ENCODE measurements at regions not wholly inside any gene's neighbourhood (a gene's known extent, or its start where the extent isn't known, plus 50 kb on each side); places are given as distances from the start of the nearest gene placed in this dataset.
"Not testable (repeated sequence)": the region's sequence is repeated elsewhere in the genome, so short reads cannot be mapped to it uniquely, and the experiment has no call there.

DNA sequence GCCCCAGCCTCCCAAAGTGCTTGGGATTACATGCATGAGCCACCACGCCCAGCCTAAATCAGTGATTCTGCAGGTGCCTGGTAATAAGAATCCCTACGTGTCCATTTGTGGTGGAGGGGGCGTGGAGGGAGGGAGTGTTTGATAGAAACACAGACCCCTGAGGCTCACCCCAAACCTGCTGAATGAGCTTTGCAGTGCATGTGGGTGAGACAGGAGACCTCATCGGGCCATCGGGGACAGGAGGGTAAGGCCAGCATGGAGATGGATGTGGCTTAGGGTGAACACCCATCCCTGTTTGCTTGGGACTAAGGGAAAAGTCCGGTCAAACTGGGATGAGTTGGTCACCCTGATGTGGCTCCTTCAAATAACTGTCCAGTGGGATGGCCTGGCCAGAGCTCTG, 71.3 kb upstream of the ALX4 start:
- DNase-seq (ENCODE audit: low read depth, low spot score), result no peak
- H3K4me3 ChIP-seq, result no peak overlapping the region
- H3K9me3 ChIP-seq (ENCODE audit: low read depth, low read length), result no peaks in the 10 kb centered on the region
- no peaks in the 10 kb centered on the region for H3K36me3 ChIP-seq (ENCODE audit: insufficient read depth, low read length)
- H3K9ac ChIP-seq (ENCODE audit: insufficient read length), result no peak overlapping the region
- no peak for TF ChIP-seq POLR2AphosphoS5 (IDR thresholded peaks at IDR 0.05; ENCODE audit: borderline replicate concordance, low read depth, low read length)
- no peak for TF ChIP-seq EZH2 (IDR thresholded peaks at IDR 0.05)
- TF ChIP-seq FOXP2 (optimal IDR thresholded peaks at IDR 0.05; ENCODE audit: control extremely low read depth, extremely low read length, insufficient read depth), result no peak
- no peak overlapping the region for H3K27ac ChIP-seq

DNA sequence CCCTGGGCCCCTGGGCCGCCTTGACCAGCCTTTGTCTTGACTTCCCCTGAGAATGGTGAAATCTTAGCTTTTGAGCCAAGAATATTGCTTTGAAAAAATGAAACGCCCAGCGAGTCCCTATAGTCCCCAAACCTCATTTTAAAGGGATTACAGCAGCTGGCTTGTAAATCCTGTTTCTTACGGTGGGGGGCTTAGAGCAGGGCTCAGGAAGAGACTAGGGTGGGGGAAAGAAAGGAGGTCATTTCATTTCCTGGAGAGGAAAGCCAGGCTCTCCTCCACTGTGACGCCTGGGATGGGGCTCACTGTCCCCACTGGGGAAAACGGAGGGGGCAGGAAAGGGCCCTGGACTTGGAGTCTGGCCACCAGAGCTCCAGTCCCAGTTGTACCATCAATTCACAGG, 72.2 kb upstream of the ALX4 start:
- Histone ChIP-seq H3K36me3 (ENCODE audit: insufficient read depth, low read length) (no peaks in the 10 kb centered on the region), H3K4me3 (no peak overlapping the region), H3K9me3 (ENCODE audit: low read depth, low read length) (no peaks in the 10 kb centered on the region), H3K27ac (no peak overlapping the region), H3K9ac (ENCODE audit: insufficient read length) (no peak overlapping the region)
- DNase-seq (ENCODE audit: low read depth, low spot score), result no peak
- TF ChIP-seq POLR2AphosphoS5 (IDR thresholded peaks at IDR 0.05; ENCODE audit: borderline replicate concordance, low read depth, low read length) (no peak), FOXP2 (optimal IDR thresholded peaks at IDR 0.05; ENCODE audit: control extremely low read depth, extremely low read length, insufficient read depth) (no peak), EZH2 (IDR thresholded peaks at IDR 0.05) (no peak)

DNA sequence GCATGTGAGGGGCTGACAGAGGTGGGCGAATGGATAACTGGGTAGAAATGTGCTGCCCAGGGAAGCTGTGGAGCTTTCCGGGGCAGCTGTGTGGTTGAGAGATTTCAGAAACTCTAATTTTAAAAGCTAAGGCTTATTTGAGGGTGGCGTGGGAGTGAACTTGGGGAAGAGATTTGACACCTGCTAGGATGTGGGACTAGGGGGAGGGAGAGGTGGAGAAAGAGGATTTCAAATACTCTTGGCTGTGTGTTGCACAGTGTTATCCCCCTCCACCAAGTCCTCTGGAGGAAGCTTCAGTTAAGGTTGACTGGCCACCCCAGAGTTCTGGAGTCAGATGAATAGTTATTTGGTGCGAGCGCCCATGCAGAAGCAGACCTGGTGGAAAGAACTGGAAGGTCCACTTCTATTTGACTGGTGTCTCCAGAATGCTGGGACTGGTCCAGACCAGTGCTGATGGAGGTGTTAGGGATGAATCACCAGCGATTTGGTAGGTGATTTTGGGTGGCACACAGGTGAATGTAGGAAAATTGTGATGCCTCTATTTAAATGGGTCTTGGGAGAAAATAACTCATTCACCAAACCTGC, 72.8 kb upstream of the ALX4 start:
- no peak overlapping the region for H3K9ac ChIP-seq (ENCODE audit: insufficient read length)
- DNase-seq (ENCODE audit: low read depth, low spot score), result no peak
- H3K9me3 ChIP-seq (ENCODE audit: low read depth, low read length), result no peaks in the 10 kb centered on the region
- no peaks in the 10 kb centered on the region for H3K36me3 ChIP-seq (ENCODE audit: insufficient read depth, low read length)
- no peak overlapping the region for H3K27ac ChIP-seq
- TF ChIP-seq EZH2 (IDR thresholded peaks at IDR 0.05) (no peak), FOXP2 (optimal IDR thresholded peaks at IDR 0.05; ENCODE audit: control extremely low read depth, extremely low read length, insufficient read depth) (no peak), POLR2AphosphoS5 (IDR thresholded peaks at IDR 0.05; ENCODE audit: borderline replicate concordance, low read depth, low read length) (no peak)
- no peak overlapping the region for H3K4me3 ChIP-seq

DNA sequence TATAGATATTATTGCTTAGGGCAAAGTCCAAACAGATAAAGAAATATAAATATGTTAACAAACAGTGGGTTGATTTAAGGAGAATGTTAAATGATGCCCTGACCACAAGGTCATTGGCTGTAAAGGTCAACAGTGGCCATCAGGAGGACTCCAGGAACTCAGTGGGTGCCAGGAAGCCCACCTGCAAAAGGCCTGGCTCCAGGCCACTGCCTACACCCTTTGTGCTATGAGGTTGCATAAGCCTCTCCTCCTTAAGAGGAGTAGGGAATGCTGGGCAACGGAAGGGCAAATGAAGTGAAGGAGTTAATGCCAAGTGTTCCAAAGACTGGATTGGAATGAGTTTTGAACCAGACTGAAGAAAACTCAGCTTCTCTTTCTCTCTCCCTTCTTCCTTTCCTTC, 73.3 kb upstream of the ALX4 start:
- Histone ChIP-seq H3K4me3 (no peak overlapping the region), H3K36me3 (ENCODE audit: insufficient read depth, low read length) (no peaks in the 10 kb centered on the region), H3K9me3 (ENCODE audit: low read depth, low read length) (no peaks in the 10 kb centered on the region), H3K27ac (no peak overlapping the region), H3K9ac (ENCODE audit: insufficient read length) (no peak overlapping the region)
- no peak for TF ChIP-seq POLR2AphosphoS5 (IDR thresholded peaks at IDR 0.05; ENCODE audit: borderline replicate concordance, low read depth, low read length)
- TF ChIP-seq FOXP2 (optimal IDR thresholded peaks at IDR 0.05; ENCODE audit: control extremely low read depth, extremely low read length, insufficient read depth), result no peak
- no peak for TF ChIP-seq EZH2 (IDR thresholded peaks at IDR 0.05)
- no peak for DNase-seq (ENCODE audit: low read depth, low spot score)

DNA sequence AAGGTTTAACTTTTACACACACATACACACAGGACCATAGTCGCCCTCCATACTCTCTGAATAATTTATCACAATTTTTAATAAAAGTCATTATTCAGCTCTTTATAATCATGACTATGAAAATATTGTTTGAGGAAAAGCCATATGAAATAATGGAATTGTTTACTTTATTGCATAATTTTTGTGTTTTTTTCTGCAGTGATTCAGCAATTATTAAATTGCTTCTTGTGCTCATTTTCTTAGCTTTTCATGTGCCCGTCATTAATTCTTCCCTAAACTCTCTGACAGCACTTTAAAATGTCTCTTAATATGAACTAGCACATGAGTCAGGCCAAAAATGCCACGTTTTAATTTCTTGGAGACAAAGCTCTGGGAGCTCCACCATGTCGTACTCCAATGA, 77.5 kb upstream of the ALX4 start:
- Histone ChIP-seq H3K27ac (no peak overlapping the region), H3K9me3 (ENCODE audit: low read depth, low read length) (no peaks in the 10 kb centered on the region), H3K9ac (ENCODE audit: insufficient read length) (no peak overlapping the region), H3K36me3 (ENCODE audit: insufficient read depth, low read length) (no peaks in the 10 kb centered on the region), H3K4me3 (no peak overlapping the region)
- TF ChIP-seq EZH2 (IDR thresholded peaks at IDR 0.05), result no peak
- no peak for DNase-seq (ENCODE audit: low read depth, low spot score)

DNA sequence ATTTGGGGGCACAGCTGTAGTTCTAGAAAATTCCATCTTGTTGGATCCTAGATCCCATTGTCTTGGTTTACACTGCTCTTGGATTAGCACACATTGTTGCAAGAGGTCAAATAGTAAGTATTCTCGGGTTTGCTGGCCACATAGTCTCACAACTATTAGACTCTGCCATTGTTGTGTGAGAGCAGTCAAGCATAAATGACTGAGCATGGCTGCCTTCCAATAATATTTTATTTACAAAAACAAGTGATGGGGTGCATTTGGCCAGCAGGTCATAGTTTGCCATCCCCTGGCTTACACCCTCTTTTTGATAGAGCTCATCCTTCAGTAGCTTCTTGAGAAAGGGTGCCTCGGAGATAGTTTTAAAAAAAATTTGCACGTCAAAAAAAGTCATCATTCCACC, 77.9 kb upstream of the ALX4 start:
- no peak for DNase-seq (ENCODE audit: low read depth, low spot score)
- Histone ChIP-seq H3K9ac (ENCODE audit: insufficient read length) (no peak overlapping the region), H3K27ac (no peak overlapping the region), H3K4me3 (no peak overlapping the region), H3K9me3 (ENCODE audit: low read depth, low read length) (no peaks in the 10 kb centered on the region), H3K36me3 (ENCODE audit: insufficient read depth, low read length) (no peaks in the 10 kb centered on the region)
- no peak for TF ChIP-seq FOXP2 (optimal IDR thresholded peaks at IDR 0.05; ENCODE audit: control extremely low read depth, extremely low read length, insufficient read depth)

DNA sequence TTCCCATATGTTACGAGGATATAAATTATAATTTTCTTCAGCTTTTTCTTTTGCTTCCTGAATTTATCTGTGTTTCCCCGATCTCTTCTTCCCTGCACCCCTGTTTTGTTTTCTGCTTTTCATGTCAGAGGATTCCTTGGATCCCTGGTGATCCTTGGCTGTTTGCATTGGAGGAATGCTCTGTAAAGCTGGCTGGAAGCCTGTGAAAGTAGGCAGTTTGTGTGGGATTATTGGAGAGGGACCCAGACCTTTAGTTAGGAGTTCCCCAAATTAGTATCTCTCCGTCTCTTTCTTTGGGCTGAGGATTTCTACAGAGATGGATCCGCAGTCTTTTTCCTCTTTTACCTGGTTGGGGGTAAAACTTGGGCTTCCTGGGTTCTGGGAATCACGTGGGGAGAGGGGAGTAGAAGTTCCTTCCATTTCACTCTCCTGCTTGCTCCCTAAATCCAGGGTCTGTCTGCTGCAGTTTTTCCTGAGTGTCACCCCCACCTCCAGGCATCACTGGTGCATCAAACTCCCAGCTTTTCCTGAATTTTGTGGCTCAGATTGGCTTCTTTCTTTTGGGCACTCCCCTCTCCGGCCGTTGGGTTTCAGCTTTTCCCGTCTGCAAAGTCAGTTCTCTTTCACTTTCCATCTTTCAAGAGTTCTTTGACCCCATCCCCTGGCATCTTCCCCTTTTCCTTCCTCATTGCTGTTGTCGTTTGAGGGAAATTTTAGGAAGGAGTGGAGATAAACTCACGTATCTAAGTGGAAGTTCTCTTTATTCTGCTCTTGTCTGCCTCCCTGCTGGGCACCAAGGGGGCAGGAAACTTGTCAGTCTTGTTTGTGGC, 79.1 kb upstream of the ALX4 start:
- no peaks in the 10 kb centered on the region for H3K9me3 ChIP-seq (ENCODE audit: low read depth, low read length)
- no peaks in the 10 kb centered on the region for H3K36me3 ChIP-seq (ENCODE audit: insufficient read depth, low read length)
- no peak overlapping the region for H3K9ac ChIP-seq (ENCODE audit: insufficient read length)
- DNase-seq (ENCODE audit: low read depth, low spot score), result no peak
- no peak overlapping the region for H3K27ac ChIP-seq
- no peak overlapping the region for H3K4me3 ChIP-seq
- TF ChIP-seq EZH2 (IDR thresholded peaks at IDR 0.05), result no peak
- TF ChIP-seq POLR2AphosphoS5 (IDR thresholded peaks at IDR 0.05; ENCODE audit: borderline replicate concordance, low read depth, low read length), result no peak
- no peak for TF ChIP-seq FOXP2 (optimal IDR thresholded peaks at IDR 0.05; ENCODE audit: control extremely low read depth, extremely low read length, insufficient read depth)

DNA sequence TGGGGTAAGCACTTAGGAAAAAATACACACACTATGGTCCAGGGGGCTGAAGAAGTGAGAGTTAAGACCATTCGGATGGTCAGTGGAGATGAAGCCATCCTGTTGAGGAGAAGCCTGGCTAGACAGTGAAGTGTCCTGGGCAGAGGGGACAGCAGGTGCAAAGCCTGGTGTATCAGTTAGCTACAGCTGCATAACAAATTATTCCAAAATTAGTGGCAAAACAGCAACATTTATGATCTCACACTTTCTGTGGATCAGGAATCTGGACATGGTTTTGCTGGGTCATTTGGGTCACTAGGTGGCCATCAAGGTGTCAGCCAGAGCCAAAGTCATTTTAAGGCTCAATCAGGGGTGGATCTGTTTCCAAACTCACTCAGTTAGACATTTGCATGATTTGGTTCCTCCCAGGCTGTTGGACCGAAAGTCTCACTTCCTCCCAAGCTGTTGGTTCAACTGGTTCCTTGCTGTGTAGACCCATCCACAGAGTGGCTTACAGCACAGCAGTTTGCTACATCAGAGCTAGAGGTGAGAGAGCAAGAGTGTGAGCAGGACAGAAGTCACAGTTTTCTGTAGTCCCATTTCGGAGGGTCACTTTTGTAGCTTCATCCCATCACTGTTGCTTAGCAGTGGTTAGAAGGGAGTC, 80.1 kb upstream of the ALX4 start:
- H3K4me3 ChIP-seq, result no peak overlapping the region
- H3K36me3 ChIP-seq (ENCODE audit: insufficient read depth, low read length), result no peaks in the 10 kb centered on the region
- DNase-seq (ENCODE audit: low read depth, low spot score), result no peak
- no peak for TF ChIP-seq FOXP2 (optimal IDR thresholded peaks at IDR 0.05; ENCODE audit: control extremely low read depth, extremely low read length, insufficient read depth)
- TF ChIP-seq POLR2AphosphoS5 (IDR thresholded peaks at IDR 0.05; ENCODE audit: borderline replicate concordance, low read depth, low read length), result no peak
- TF ChIP-seq EZH2 (IDR thresholded peaks at IDR 0.05), result no peak
- H3K9ac ChIP-seq (ENCODE audit: insufficient read length), result no peak overlapping the region
- no peaks in the 10 kb centered on the region for H3K9me3 ChIP-seq (ENCODE audit: low read depth, low read length)
- H3K27ac ChIP-seq, result no peak overlapping the region

DNA sequence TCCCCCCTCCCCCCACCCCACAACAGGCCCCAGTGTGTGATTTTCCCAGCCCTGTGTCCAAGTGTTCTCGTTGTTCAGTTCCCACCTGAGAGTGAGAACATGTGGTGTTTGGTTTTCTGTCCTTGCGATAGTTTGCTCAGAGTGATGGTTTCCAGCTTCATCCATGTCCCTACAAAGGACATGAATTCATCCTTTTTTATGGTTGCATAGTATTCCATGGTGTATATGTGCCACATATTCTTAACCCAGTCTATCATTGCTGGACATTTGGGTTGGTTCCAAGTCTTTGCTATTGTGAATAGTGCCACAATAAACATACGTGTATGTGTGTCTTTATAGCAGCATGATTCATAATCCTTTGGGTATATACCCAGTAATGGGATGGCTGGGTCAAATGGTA, 81.1 kb upstream of the ALX4 start:
- not testable (repeated sequence) for H3K27ac ChIP-seq; H3K36me3 ChIP-seq (ENCODE audit: insufficient read depth, low read length); DNase-seq (ENCODE audit: low read depth, low spot score); H3K9ac ChIP-seq (ENCODE audit: insufficient read length); H3K9me3 ChIP-seq (ENCODE audit: low read depth, low read length); H3K4me3 ChIP-seq

DNA sequence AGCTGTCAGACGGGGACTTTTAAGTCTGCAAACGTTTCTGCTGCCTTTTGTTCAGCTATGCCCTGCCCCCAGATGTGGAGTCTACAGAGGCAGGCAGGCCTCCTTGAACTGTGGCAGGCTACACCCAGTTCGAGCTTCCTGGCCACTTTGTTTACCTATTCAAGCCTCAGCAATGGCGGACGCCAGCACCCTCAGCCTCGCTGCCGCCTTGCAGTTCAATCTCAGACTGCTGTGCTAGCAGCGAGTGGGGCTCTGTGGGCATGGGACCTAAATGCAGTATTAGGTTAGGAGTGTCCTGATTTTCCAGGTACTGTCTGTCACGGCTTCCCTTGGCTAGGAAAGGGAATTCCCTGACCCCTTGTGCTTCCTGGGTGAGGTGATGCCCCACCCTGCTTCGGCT, 86.8 kb upstream of the ALX4 start:
- not testable (repeated sequence) for H3K27ac ChIP-seq; H3K36me3 ChIP-seq (ENCODE audit: insufficient read depth, low read length); H3K4me3 ChIP-seq; DNase-seq (ENCODE audit: low read depth, low spot score); H3K9me3 ChIP-seq (ENCODE audit: low read depth, low read length); H3K9ac ChIP-seq (ENCODE audit: insufficient read length)

Measured in SK-N-MC (cell line).